GM18502 (cell line): ENCODE measurements at regions not wholly inside any gene's neighbourhood (a gene's known extent, or its start where the extent isn't known, plus 50 kb on each side); places are given as distances from the start of the nearest gene placed in this dataset.

ENCODE experiments used
- ATAC-seq: cut with Tn5 transposase; IDR thresholded peaks from one replicate; pipeline ENCODE4 v1.9.1; 2021; ENCODE audit warnings: mild to moderate bottlenecking; ENCODE audit not compliant: unreplicated experiment, poor library complexity

- ATAC-seq = no peak
Observed at GRCh38 chr10:128443925-128444518, 317.8 kb upstream of the MKI67 start.

GRCh38 chr10:128448796-128449195 lies 322.6 kb upstream of the MKI67 start:
- ATAC-seq = no peak

GRCh38 chr10:128451879-128452278 lies 325.7 kb upstream of the MKI67 start:
- no peak for ATAC-seq

GRCh38 chr10:128456271-128456670 lies 330.0 kb upstream of the MKI67 start:
- no peak for ATAC-seq

GRCh38 chr10:128457136-128457535 lies 330.9 kb upstream of the MKI67 start:
- ATAC-seq = no peak

- no peak for ATAC-seq
Observed at GRCh38 chr10:128461991-128462390, 335.8 kb upstream of the MKI67 start.

- ATAC-seq = no peak
Observed at GRCh38 chr10:128462844-128463243, 336.6 kb upstream of the MKI67 start.

- ATAC-seq = no peak
Observed at GRCh38 chr10:128463991-128464760, 338.0 kb upstream of the MKI67 start.

- no peak for ATAC-seq
Observed at GRCh38 chr10:128465697-128466096, 339.5 kb upstream of the MKI67 start.

- no peak for ATAC-seq
Observed at GRCh38 chr10:128466831-128467371, 340.7 kb upstream of the MKI67 start.

- ATAC-seq = no peak
Observed at GRCh38 chr10:128468462-128468861, 342.2 kb upstream of the MKI67 start.

- no peak for ATAC-seq
Observed at GRCh38 chr10:128469515-128469914, 343.3 kb upstream of the MKI67 start.

- no peak for ATAC-seq
Observed at GRCh38 chr10:128470321-128470965, 344.2 kb upstream of the MKI67 start.

- ATAC-seq = no peak
Observed at GRCh38 chr10:128471151-128471550, 344.9 kb upstream of the MKI67 start.

GRCh38 chr10:128472196-128472595 lies 346.0 kb upstream of the MKI67 start:
- no peak for ATAC-seq

GRCh38 chr10:128473396-128473795 lies 347.2 kb upstream of the MKI67 start:
- no peak for ATAC-seq

GRCh38 chr10:128473911-128474310 lies 347.7 kb upstream of the MKI67 start:
- ATAC-seq = no peak

- no peak for ATAC-seq
Observed at GRCh38 chr10:128474571-128474970, 348.3 kb upstream of the MKI67 start.

- ATAC-seq = no peak
Observed at GRCh38 chr10:128475686-128476367, 349.6 kb upstream of the MKI67 start.

- ATAC-seq = no peak
Observed at GRCh38 chr10:128476368-128476725, 350.1 kb upstream of the MKI67 start.

GRCh38 chr10:128476845-128477244 lies 350.6 kb upstream of the MKI67 start:
- no peak for ATAC-seq
